ENCODE measurements at regions not wholly inside any gene's neighbourhood (a gene's known extent, or its start where the extent isn't known, plus 50 kb on each side); places are given as distances from the start of the nearest gene placed in this dataset.

DNA sequence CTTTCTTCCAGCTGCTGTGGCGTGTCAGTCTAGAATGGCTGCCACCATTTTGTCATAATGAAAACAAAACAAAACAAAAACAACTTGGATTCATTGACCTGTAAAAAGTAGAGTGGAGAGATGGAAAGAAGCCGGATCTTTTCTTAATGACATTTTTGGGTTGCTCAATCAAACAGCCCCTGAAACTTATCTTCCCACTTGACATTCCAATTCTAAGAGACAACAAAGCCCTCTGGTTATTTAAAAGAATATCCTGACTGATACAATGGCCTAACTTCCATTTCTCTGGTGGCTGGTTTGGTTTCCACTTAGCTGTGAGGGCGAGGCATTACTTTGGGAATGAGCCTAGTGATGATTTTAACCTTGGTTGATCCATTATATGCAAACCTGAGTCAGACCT, 123.7 kb downstream of the AQP4 start:
- TF ChIP-seq, protein P1, sequence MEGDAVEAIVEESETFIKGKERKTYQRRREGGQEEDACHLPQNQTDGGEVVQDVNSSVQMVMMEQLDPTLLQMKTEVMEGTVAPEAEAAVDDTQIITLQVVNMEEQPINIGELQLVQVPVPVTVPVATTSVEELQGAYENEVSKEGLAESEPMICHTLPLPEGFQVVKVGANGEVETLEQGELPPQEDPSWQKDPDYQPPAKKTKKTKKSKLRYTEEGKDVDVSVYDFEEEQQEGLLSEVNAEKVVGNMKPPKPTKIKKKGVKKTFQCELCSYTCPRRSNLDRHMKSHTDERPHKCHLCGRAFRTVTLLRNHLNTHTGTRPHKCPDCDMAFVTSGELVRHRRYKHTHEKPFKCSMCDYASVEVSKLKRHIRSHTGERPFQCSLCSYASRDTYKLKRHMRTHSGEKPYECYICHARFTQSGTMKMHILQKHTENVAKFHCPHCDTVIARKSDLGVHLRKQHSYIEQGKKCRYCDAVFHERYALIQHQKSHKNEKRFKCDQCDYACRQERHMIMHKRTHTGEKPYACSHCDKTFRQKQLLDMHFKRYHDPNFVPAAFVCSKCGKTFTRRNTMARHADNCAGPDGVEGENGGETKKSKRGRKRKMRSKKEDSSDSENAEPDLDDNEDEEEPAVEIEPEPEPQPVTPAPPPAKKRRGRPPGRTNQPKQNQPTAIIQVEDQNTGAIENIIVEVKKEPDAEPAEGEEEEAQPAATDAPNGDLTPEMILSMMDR (IDR thresholded peaks at IDR 0.05) = no peak
- no peak for TF ChIP-seq POLR2A (IDR thresholded peaks at IDR 0.05)
